GM23338 (cell line): ENCODE measurements at regions not wholly inside any gene's neighbourhood (a gene's known extent, or its start where the extent isn't known, plus 50 kb on each side); places are given as distances from the start of the nearest gene placed in this dataset.

ENCODE experiments used
- CREB1 ChIP-seq: fragments of 250-450 bp; sonication (Bioruptor Pico); IDR thresholded peaks from 2 replicates; pipeline ENCODE4 v1.5.0; 2020; ENCODE audit warnings: low read depth, mild to moderate bottlenecking, moderate library complexity
- EZH2 ChIP-seq: fragments of 200-600 bp; sonication (generic); IDR thresholded peaks from one replicate; pipeline ENCODE4 v1.8.0; 2017; ENCODE audit warnings: antibody characterized with exemption, mild to moderate bottlenecking, low read depth; ENCODE audit not compliant: unreplicated experiment
- EZH2phosphoT487 ChIP-seq: fragments of 200-600 bp; sonication (generic); IDR thresholded peaks from one replicate; pipeline ENCODE4 v1.8.1; 2018; ENCODE audit warnings: antibody characterized with exemption; ENCODE audit not compliant: unreplicated experiment
- JUNB ChIP-seq: IDR thresholded peaks from one replicate; pipeline ENCODE4 v1.6.1; 2016; ENCODE audit warnings: antibody characterized with exemption; ENCODE audit not compliant: unreplicated experiment
- NANOG ChIP-seq: IDR thresholded peaks from 2 replicates; pipeline ENCODE4 v1.6.1; 2016; ENCODE audit warnings: antibody characterized with exemption, borderline replicate concordance
- POLR2AphosphoS5 ChIP-seq: IDR thresholded peaks from 2 replicates; pipeline ENCODE4 v1.6.1; 2016; ENCODE audit warnings: antibody characterized with exemption, low read depth
- REST ChIP-seq: IDR thresholded peaks from one replicate; pipeline ENCODE4 v1.6.1; 2018; ENCODE audit warnings: antibody characterized with exemption; ENCODE audit not compliant: unreplicated experiment
- STAT1 ChIP-seq: IDR thresholded peaks from one replicate; pipeline ENCODE4 v1.6.1; 2016; ENCODE audit warnings: antibody characterized with exemption; ENCODE audit not compliant: unreplicated experiment
- ZNF114 ChIP-seq: fragments of 250-450 bp; sonication (Bioruptor Pico); IDR thresholded peaks from 2 replicates; pipeline ENCODE4 v1.5.0; 2020; ENCODE audit warnings: mild to moderate bottlenecking, moderate library complexity
- ZNF331 ChIP-seq: fragments of 250-450 bp; sonication (Bioruptor Pico); IDR thresholded peaks from 2 replicates; pipeline ENCODE4 v1.5.0; 2020; ENCODE audit warnings: low read depth, mild to moderate bottlenecking, moderate library complexity
- TF ChIP-seq, protein P1 (sequence below), 2 experiments: fragments of 200-600 bp in 1 of 2; sonication (generic) in 1 of 2; conservative IDR thresholded peaks; 2 replicates each; pipeline versions ENCODE4 v1.5.1 to v1.6.1; 2016 to 2017; ENCODE audit warnings: antibody characterized with exemption in 2 of 2, low read depth in 2 of 2, mild to moderate bottlenecking in 2 of 2, moderate library complexity in 1 of 2

GRCh38 chr11:103623933-103624332 is 412.5 kb upstream of the DDI1 start:
- TF ChIP-seq POLR2AphosphoS5 (no peak), REST (no peak), EZH2phosphoT487 (no peak), CREB1 (CRISPR knock-in tag) (no peak), EZH2 (no peak), ZNF114 (CRISPR knock-in tag) (no peak), JUNB (no peak), NANOG (no peak), STAT1 (no peak), ZNF331 (CRISPR knock-in tag) (no peak)
- TF ChIP-seq, protein P1, sequence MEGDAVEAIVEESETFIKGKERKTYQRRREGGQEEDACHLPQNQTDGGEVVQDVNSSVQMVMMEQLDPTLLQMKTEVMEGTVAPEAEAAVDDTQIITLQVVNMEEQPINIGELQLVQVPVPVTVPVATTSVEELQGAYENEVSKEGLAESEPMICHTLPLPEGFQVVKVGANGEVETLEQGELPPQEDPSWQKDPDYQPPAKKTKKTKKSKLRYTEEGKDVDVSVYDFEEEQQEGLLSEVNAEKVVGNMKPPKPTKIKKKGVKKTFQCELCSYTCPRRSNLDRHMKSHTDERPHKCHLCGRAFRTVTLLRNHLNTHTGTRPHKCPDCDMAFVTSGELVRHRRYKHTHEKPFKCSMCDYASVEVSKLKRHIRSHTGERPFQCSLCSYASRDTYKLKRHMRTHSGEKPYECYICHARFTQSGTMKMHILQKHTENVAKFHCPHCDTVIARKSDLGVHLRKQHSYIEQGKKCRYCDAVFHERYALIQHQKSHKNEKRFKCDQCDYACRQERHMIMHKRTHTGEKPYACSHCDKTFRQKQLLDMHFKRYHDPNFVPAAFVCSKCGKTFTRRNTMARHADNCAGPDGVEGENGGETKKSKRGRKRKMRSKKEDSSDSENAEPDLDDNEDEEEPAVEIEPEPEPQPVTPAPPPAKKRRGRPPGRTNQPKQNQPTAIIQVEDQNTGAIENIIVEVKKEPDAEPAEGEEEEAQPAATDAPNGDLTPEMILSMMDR (conservative IDR thresholded peaks at IDR 0.05; ENCODE audit: low read depth in 2 of 2) = no peak
